Endodermal cell (in vitro differentiated cells): ENCODE measurements at regions not wholly inside any gene's neighbourhood (a gene's known extent, or its start where the extent isn't known, plus 50 kb on each side); places are given as distances from the start of the nearest gene placed in this dataset.

Experiments used
- DNase-seq: peaks from one replicate; pipeline ENCODE4 v3.0.0-alpha.2; 2017
- H3K27ac ChIP-seq: 2 replicates; pipeline ENCODE4 v1.5.1; 2013; ENCODE audit warnings: mild to moderate bottlenecking, low read depth, low read length, moderate library complexity
- H3K27me3 ChIP-seq: 2 replicates; pipeline ENCODE4 v1.6.1; 2013; ENCODE audit warnings: mild to moderate bottlenecking, low read length, moderate library complexity; ENCODE audit not compliant: insufficient read depth, control insufficient read depth, poor library complexity, severe bottlenecking
- H3K36me3 ChIP-seq: 2 replicates; pipeline ENCODE4 v1.7.0; 2013; ENCODE audit warnings: mild to moderate bottlenecking, low read length, moderate library complexity; ENCODE audit not compliant: control insufficient read depth, insufficient read depth
- H3K4me1 ChIP-seq: one replicate; pipeline ENCODE4 v1.7.0; 2013; ENCODE audit warnings: low read length; ENCODE audit not compliant: control insufficient read depth, insufficient read depth
- H3K4me3 ChIP-seq: 2 replicates; pipeline ENCODE4 v1.5.1; 2013; ENCODE audit warnings: mild to moderate bottlenecking, low read length, moderate library complexity
- H3K9ac ChIP-seq: 2 replicates; pipeline ENCODE4 v1.6.1; 2013; ENCODE audit warnings: mild to moderate bottlenecking, low read length, moderate library complexity; ENCODE audit not compliant: poor library complexity, severe bottlenecking; ENCODE audit errors: extremely low read depth
- H3K9me3 ChIP-seq: 2 replicates; pipeline ENCODE4 v1.6.1; 2013; ENCODE audit warnings: mild to moderate bottlenecking, low read length, moderate library complexity; ENCODE audit not compliant: control insufficient read depth
- H3K27ac Mint-ChIP-seq: 2 replicates; pipeline ENCODE4 v1.8.0; 2020; ENCODE audit warnings: mixed read lengths
- H3K27me3 Mint-ChIP-seq: 2 replicates; pipeline ENCODE4 v1.8.0; 2021; ENCODE audit warnings: mild to moderate bottlenecking, mixed read lengths; ENCODE audit not compliant: insufficient read depth
- H3K36me3 Mint-ChIP-seq: 2 replicates; pipeline ENCODE4 v1.8.0; 2020; ENCODE audit warnings: low read depth, mixed read lengths
- H3K4me1 Mint-ChIP-seq: 2 replicates; pipeline ENCODE4 v1.8.0; 2020; ENCODE audit warnings: mixed read lengths
- H3K4me3 Mint-ChIP-seq: 2 replicates; pipeline ENCODE4 v1.8.0; 2020; ENCODE audit warnings: mild to moderate bottlenecking, moderate library complexity, mixed read lengths
- H3K9me3 Mint-ChIP-seq: 2 replicates; pipeline ENCODE4 v1.8.0; 2020; ENCODE audit warnings: mild to moderate bottlenecking, mixed read lengths
- WGBS, 2 experiments: methylation state at CpG; one replicate each; pipeline versions ENCODE4 v1.1.5 to v1.1.7; 2013; ENCODE audit warnings: missing lambda C conversion rate in 2 of 2, mixed read lengths in 1 of 2; ENCODE audit not compliant: insufficient coverage in 1 of 2, insufficient read length in 1 of 2; 5-methylcytosine and 5-hydroxymethylcytosine counted together
- TF ChIP-seq, protein P1 (sequence below): fragments of 200-600 bp; sonication (generic); conservative IDR thresholded peaks from 2 replicates; pipeline ENCODE4 v1.5.0; 2021; ENCODE audit warnings: antibody characterized with exemption, mild to moderate bottlenecking

DNA sequence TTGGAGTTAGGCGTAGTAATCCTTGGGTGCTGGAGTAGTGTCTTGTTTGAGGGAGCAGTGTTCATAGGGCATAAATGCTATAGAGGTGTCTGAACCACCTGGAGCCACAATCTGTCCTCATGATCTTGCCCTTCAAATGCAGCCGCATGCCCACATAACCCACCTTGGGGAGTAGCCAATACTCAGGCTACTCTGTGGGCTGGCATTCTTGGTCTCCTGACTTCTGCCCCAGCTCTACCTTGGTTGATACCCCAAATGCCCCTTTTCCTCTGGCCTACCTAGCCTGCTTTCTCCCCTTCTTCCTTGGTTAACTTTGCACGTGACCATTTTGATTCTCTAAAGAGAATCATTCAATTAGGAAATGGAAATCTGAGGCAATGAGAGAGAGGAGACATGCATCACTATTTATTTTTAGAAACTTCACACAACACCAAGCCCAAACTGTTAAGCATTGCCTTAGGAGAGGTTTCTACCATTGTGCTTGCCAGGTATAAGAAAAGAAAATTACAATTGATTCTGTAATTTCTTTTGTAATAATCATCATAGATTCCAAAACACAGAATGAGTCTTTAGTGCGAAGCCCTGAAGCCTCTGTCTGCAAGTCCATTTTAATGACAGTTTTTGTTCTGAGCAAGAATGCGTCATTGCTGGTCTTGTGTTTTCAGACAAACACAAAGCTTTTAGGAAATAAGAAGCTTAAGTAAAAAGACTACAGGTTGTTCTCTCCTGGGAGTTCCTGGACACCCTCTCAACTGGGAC, 135.2 kb downstream of the C9orf152 start:
- WGBS, 2 experiments, result 82 to 95% methylated on average over 4 to 5 of the region's 5 CpGs
- H3K4me1 Mint-ChIP-seq, result peaks cover 17% of the 10 kb centered on the region

DNA sequence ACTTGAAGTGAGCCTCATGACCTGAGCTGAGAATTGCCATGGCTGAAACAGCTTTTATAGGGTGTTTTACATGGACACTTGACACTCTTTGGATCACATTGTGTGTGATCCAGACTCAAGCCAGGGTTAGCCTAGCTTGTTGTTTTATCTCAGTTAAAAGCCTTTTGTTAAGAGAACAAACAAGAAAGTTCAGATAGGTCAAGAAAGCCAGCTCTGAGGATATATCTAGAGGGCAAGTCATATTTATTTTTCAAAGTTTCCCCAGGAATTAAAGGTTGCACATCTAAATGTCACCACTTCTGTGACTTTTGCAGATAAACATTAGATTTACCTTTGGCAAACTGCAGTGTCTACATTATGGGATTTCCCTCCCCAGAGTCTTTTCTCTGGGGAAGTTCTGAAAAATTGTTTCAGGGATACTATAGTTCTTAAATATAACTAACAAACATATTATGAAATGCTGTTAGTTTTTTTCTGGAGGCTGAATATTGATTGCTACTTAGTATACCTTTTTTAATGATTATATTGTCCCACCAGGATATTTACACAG, 134.5 kb downstream of the C9orf152 start:
- no peak overlapping the region for H3K27ac ChIP-seq
- no peaks in the 10 kb centered on the region for H3K4me1 ChIP-seq
- no peak overlapping the region for H3K4me3 ChIP-seq
- no peaks in the 10 kb centered on the region for H3K9me3 Mint-ChIP-seq
- H3K27me3 ChIP-seq, result no peaks in the 10 kb centered on the region
- no peak overlapping the region for H3K4me3 Mint-ChIP-seq
- peaks cover 15% of the 10 kb centered on the region for H3K4me1 Mint-ChIP-seq
- no peaks in the 10 kb centered on the region for H3K36me3 Mint-ChIP-seq
- no peak for DNase-seq
- TF ChIP-seq, protein P1, sequence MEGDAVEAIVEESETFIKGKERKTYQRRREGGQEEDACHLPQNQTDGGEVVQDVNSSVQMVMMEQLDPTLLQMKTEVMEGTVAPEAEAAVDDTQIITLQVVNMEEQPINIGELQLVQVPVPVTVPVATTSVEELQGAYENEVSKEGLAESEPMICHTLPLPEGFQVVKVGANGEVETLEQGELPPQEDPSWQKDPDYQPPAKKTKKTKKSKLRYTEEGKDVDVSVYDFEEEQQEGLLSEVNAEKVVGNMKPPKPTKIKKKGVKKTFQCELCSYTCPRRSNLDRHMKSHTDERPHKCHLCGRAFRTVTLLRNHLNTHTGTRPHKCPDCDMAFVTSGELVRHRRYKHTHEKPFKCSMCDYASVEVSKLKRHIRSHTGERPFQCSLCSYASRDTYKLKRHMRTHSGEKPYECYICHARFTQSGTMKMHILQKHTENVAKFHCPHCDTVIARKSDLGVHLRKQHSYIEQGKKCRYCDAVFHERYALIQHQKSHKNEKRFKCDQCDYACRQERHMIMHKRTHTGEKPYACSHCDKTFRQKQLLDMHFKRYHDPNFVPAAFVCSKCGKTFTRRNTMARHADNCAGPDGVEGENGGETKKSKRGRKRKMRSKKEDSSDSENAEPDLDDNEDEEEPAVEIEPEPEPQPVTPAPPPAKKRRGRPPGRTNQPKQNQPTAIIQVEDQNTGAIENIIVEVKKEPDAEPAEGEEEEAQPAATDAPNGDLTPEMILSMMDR, result no peak
- no peak overlapping the region for H3K9ac ChIP-seq
- H3K36me3 ChIP-seq, result no peaks in the 10 kb centered on the region
- no peaks in the 10 kb centered on the region for H3K9me3 ChIP-seq
- H3K27me3 Mint-ChIP-seq, result no peaks in the 10 kb centered on the region
- no peak overlapping the region for H3K27ac Mint-ChIP-seq

More for the DNA sequence above, 135.2 kb downstream of the C9orf152 start:
- Mint-ChIP-seq H3K36me3 (no peaks in the 10 kb centered on the region), H3K9me3 (no peaks in the 10 kb centered on the region), H3K27ac (no peak overlapping the region), H3K27me3 (no peaks in the 10 kb centered on the region), H3K4me3 (no peak overlapping the region)
- TF ChIP-seq, protein P1, result no peak
- no peaks in the 10 kb centered on the region for H3K36me3 ChIP-seq
- no peaks in the 10 kb centered on the region for H3K9me3 ChIP-seq
- H3K27me3 ChIP-seq, result no peaks in the 10 kb centered on the region
- DNase-seq, result no peak
- H3K4me3 ChIP-seq, result no peak overlapping the region
- no peak overlapping the region for H3K9ac ChIP-seq
- no peaks in the 10 kb centered on the region for H3K4me1 ChIP-seq
- H3K27ac ChIP-seq, result no peak overlapping the region

DNA sequence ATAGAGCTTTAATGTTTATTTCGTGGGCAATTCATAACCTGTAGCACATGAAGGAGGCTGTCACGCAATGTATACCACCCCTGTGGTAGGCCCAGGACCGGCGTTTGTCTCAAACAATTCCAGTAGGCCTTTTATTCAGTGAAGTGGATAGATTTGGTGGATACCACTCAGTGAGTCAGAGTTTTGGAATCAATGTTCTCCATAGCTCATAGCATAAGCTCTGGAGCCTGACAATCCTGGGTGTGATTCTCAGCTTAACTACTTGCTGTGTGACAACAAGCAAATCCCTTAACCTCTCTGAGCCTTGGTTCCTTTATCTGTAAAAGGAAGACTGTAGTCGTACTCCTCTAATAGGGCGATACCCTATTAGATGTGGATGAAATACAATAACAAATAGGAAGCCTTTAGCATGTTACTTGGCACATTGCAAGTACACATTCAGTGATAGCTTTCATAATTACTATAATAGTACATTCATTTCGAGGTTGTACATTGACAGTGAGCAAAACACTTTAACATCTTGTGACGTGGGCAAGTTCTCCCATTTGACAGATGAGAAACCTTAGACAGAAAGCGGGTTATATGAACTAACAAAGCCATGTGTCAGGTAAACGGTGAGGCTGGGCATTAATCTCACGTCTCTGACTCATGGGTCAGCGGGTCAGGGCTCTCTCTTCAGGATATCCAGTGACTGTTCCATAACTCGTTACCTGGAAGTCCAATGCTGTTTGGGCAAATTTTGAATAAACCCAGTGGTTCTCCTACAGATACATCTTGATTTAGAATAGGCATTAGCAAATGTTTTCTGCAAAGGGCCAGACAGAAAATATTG, 130.8 kb downstream of the C9orf152 start:
- WGBS, 2 experiments, result 87% methylated on average over 11 to 13 of the region's 13 CpGs
- Histone ChIP-seq H3K4me1 (no peaks in the 10 kb centered on the region), H3K9me3 (no peaks in the 10 kb centered on the region), H3K36me3 (no peaks in the 10 kb centered on the region), H3K9ac (no peak overlapping the region), H3K4me3 (no peak overlapping the region), H3K27me3 (no peaks in the 10 kb centered on the region), H3K27ac (no peak overlapping the region)
- no peaks in the 10 kb centered on the region for H3K36me3 Mint-ChIP-seq
- H3K27ac Mint-ChIP-seq, result no peak overlapping the region
- DNase-seq, result no peak
- no peaks in the 10 kb centered on the region for H3K9me3 Mint-ChIP-seq
- TF ChIP-seq, protein P1, result no peak
- H3K27me3 Mint-ChIP-seq, result no peaks in the 10 kb centered on the region
- H3K4me3 Mint-ChIP-seq, result no peak overlapping the region
- peaks cover 32% of the 10 kb centered on the region for H3K4me1 Mint-ChIP-seq
